GM21576 (cell line): ENCODE measurements at regions not wholly inside any gene's neighbourhood (a gene's known extent, or its start where the extent isn't known, plus 50 kb on each side); places are given as distances from the start of the nearest gene placed in this dataset.
"Not testable (repeated sequence)": the region's sequence is repeated elsewhere in the genome, so short reads cannot be mapped to it uniquely, and the experiment has no call there.

Experiments used
- ATAC-seq: cut with Tn5 transposase; IDR thresholded peaks from one replicate; pipeline ENCODE4 v1.9.1; 2021; ENCODE audit warnings: mild to moderate bottlenecking, moderate library complexity; ENCODE audit not compliant: unreplicated experiment

GRCh38 chr10:106395041-106395749 lies 769.3 kb downstream of the SORCS1 start:
- no peak for ATAC-seq

DNA sequence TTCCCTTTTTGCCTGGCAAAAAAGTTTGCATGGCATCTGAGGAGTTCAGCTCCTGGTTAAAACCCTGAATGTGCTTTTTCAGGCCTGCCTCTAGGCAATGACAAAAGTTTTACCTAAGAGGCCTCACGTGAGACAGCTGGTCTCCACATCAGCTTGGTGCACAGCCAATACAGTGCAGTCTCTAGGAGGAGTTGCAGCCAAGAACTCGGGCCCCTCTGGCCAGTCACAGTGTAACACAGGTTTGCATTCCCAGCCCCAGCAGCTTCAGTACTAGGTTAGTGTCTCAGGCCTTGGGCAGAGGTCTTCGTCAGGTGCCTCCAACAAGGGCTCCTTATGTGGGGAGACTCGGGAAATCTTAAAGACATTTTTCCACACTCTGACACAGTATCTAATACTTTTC lies 771.7 kb downstream of the SORCS1 start:
- ATAC-seq, result no peak

DNA sequence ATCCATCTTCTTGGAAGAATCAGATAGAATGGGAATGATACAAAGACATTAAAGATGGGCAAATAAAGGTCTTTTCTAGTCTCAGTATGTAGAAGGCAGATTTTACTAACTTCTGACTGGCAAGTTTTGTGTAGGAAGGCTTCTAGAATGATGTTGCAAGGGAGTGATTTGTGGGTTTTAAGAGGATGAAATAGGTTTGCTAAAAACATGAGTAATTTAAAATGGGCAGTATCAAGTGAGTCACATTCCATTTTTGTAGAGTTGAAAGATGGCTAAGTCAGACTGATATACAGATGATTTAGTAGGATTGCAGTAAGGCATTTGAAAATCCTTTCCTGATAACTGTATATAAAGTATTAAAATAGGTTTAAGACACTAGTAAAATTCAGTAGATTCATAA lies 777.4 kb downstream of the SORCS1 start:
- ATAC-seq, result no peak

DNA sequence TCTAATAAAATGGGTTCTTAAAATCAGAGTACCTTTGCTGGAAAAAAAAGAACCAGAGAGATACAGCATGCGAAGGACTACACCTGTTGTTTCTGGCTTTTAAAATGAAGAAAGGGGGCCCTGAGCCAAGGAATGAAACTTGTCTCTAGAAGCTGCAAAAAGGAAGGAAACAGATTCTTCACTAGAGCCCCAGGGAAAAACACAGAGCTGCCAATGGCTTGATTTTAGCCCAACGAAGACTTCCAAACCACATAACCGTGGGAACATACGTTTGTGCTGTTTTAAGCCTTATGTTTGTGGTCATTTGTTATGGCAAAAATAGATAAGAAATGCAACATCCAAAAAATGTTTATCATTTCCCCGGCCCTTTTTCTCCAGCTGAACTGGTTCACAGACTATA lies 780.0 kb downstream of the SORCS1 start:
- ATAC-seq, result no peak

GRCh38 chr10:106380706-106381105 lies 783.8 kb downstream of the SORCS1 start:
- no peak for ATAC-seq

- ATAC-seq, result no peak
Observed at GRCh38 chr10:106378251-106378650, 786.3 kb downstream of the SORCS1 start.

DNA sequence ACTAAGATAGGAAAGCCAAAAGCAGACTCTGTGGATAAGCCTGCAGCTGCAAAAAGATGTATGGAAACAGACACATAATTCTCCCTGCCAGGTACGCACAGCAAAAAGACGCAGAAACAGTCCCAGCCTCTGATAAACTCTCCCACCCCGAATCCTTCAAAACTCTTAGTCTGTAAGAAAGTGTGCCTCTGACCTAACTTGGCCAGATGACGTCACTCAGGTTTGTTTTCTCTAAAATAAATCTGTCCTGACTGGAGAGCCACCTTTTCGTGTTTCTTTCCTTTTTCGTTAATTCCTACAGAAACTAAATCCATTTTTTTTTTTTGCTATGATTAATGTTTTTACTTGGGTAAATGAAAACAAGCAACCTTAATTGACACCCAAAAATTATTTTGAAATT lies 793.8 kb downstream of the SORCS1 start:
- no peak for ATAC-seq

- ATAC-seq, result no peak
Observed at GRCh38 chr10:106360870-106361269, 803.6 kb downstream of the SORCS1 start.

DNA sequence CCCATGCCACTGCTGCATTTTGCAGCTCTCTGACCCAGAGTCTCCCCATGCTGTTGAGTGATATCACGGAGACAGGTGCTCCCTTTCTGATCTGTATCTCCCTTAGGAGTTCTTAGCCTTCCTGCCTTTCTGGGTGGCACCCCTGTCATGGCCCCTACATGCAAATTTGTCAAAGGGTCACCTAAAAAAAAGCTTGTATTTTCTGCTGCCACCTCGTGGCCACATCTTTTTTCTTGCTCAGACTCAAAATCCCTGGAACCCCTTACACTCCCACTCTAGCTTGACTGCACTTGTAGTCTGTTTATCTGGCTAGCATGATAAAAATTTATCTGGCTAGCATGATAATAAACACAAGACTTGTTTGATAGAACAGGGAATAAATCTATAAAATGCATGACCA lies 809.1 kb downstream of the SORCS1 start:
- ATAC-seq, result no peak

DNA sequence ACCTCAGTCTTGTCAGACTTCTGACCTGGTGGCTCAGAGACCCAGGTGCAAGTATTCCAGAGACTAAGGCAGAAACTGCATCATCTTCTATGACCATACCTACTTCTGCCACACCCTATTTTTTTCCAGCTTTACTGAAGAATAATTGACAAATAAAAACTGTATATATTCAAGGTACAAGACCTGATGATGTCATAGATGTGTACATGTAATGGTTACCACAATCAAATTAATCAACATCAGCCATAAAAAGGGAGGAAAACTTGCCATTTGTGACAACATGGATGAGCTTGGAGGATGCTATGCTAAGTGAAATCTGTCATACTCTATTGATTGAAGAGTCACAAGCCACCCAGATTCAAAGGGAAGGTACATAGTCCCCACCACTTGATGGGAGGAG lies 815.6 kb downstream of the SORCS1 start:
- no peak for ATAC-seq

DNA sequence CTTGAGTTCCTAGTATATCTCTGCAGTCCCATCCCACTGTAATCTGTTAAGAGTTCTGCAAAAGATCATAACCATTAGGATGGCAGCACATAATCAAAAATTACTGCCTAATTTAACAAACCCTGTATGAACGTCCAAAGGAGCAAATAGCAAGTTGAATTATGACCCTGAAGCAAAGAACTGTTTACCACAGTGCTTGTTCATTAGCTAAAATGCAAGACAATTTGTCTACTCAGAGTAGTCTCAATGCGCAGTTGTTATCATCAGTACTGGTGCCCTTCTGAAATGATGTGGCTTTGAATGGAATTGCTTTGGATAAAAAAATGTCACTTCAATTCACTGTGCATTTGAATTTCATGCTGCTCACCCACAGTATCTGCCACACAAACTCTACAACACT lies 817.0 kb downstream of the SORCS1 start:
- no peak for ATAC-seq

GRCh38 chr10:106343539-106343938 lies 821.0 kb downstream of the SORCS1 start:
- not testable (repeated sequence) for ATAC-seq

- ATAC-seq, result no peak
Observed at GRCh38 chr10:106341356-106341755, 823.1 kb downstream of the SORCS1 start.

GRCh38 chr10:106338486-106338885 lies 826.0 kb downstream of the SORCS1 start:
- no peak for ATAC-seq

DNA sequence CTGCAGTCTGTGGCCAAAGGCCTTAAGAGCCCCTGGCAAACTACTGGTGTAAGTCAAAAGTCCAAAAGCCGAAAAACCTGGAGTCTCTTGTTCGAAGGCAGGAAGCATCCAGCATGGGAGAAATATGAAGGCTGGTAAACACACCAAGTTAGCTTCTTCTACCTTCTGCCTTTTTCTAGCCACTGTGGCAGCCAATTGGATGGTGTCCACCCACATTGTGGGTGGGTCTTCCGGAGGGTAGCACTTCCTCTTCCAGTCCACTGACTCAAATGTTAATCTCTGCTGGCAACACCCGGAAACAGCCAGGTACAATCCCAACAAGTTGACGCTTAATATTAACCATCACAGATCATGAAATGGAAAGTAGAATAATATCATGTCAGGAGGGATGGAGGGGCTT lies 827.6 kb downstream of the SORCS1 start:
- no peak for ATAC-seq

DNA sequence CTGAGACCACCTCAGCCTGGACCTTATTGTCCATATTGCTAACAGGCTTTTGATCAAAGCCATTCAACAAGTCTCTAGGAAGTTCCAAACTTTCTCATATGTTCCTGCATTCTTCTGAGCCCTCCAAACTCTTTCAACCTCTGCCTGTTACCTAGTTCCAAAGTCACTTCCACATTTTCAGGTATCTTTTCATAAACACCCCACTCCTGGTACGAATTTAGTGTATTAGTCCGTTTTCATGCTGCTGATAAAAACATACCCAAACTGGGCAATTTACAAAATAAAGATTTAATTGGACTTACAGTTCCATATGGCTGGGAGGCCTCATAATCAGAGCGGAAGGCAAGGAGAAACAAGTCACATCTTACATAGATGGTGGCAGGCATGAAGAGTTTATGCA lies 836.8 kb downstream of the SORCS1 start:
- ATAC-seq, result no peak

GRCh38 chr10:106320876-106321275 lies 843.6 kb downstream of the SORCS1 start:
- ATAC-seq, result no peak

DNA sequence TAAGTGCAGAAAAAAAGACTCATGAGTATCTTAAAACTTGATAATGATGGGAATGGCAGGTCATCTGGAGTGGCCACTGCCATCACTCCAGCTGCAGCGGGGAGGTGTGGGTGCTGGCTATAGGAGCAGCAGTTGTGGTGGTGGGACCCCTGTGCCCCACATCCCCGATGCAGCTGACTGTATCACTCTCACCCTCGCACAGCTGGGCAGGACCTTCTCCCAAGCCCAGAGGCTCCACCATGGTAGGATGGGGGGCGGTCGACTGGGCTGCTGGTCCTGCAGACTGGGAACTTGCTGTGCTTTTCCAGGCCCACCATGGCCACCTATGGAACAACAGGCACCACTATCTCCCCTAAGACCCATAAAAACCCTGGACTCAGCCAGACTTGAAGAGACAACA lies 844.4 kb downstream of the SORCS1 start:
- no peak for ATAC-seq

GRCh38 chr10:106317554-106317953 lies 847.0 kb downstream of the SORCS1 start:
- no peak for ATAC-seq

DNA sequence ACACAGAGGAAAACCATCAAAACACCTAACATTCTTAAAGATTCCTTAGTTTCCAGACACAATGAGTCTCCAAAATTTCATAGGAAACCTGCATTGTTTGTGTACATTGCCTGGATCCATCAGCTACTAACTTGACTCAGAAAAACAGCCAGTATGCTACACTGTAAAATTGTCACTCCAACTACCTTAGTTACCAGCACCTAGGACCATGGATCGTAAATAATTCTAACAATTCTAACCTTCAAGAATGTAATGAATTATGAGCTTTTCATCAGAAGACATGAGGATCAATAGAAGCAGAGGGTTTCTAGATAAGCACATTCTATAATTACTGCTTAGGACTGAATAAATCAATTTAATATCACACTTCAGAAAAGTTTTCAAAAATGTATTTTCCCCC lies 851.5 kb downstream of the SORCS1 start:
- ATAC-seq, result no peak

DNA sequence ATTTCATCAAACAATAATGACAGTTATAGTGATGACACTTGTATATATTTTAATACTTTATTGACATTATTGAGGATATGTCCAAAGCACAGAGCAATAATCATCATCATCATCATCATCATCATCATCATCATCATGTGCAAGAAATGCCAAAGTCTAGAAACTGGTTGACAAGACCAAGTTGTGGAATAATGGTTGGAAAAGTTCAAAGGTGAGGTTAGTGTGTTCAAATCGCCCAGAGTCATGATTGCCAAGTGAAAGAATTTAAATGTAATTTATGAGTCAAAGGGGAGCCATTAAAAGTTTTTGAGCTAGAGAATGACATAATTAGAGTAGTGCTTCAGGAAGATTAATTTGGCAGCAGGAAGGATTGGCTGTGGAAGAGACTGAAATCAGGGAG lies 852.4 kb downstream of the SORCS1 start:
- no peak for ATAC-seq

DNA sequence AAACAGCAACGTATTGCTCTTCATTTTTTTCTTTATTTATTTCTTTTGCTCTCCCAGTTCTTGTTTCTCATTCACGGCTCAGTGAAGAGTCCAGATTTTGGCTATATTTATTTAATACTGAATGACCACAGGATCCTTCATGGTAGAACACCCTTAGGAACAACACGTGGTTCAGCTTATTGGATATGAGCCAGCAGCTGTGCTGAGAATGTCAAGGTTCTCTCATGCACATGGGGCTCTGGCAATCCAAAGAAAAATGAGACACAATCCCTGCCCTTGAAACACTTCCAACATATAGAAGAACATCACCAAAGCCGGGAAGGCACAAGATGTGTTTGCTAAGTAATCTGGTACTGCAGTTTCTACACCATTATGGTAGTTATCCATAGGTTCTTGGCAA lies 852.9 kb downstream of the SORCS1 start:
- no peak for ATAC-seq

DNA sequence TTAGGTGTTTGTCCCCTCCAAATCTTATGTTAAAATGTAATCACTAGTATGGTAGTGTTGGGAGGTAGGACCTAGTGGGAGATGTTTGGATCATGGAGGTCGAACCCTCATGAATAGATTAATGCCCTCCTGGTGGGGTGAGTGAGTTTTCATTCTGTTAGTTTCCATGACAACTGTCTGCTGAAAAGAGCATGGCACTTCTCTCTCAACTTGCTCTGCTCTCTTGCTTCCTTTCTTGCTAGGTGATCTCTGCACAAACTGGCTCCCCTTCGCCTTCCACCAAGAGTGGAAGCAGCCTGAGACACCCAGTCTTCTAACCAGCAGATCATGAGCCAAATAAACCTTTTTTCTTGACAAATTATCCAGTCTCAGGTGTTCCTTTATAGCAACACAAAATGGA lies 853.9 kb downstream of the SORCS1 start:
- ATAC-seq, result no peak
